Stimulated activated naive CD4-positive, alpha-beta T cell (primary cell): ENCODE measurements at regions not wholly inside any gene's neighbourhood (a gene's known extent, or its start where the extent isn't known, plus 50 kb on each side); places are given as distances from the start of the nearest gene placed in this dataset.
"Not testable (repeated sequence)": the region's sequence is repeated elsewhere in the genome, so short reads cannot be mapped to it uniquely, and the experiment has no call there.

Experiments
- DNase-seq, 6 experiments: peaks; one replicate each; lab custom pipeline; 2025; lab: John Stamatoyannopoulos, UW

GRCh38 chr20:30669330-30670029 lies 588.0 kb upstream of the DEFB115 start:
- DNase-seq, result not testable (repeated sequence)

- not testable (repeated sequence) for DNase-seq
These were observed 586.3 kb upstream of the DEFB115 start for GRCh38 chr20:30671120-30671519.

- DNase-seq, result not testable (repeated sequence)
These were observed 581.4 kb upstream of the DEFB115 start for GRCh38 chr20:30675988-30676564.

GRCh38 chr20:30682236-30682635 lies 575.2 kb upstream of the DEFB115 start:
- DNase-seq, result not testable (repeated sequence)

GRCh38 chr20:30712861-30713260 lies 544.6 kb upstream of the DEFB115 start:
- not testable (repeated sequence) for DNase-seq

GRCh38 chr20:30719415-30720199 lies 537.9 kb upstream of the DEFB115 start:
- DNase-seq, result not testable (repeated sequence)

GRCh38 chr20:30723511-30723910 lies 534.0 kb upstream of the DEFB115 start:
- DNase-seq, result not testable (repeated sequence)

GRCh38 chr20:30723934-30724687 lies 533.4 kb upstream of the DEFB115 start:
- DNase-seq, result not testable (repeated sequence)

GRCh38 chr20:30724688-30725074 lies 532.8 kb upstream of the DEFB115 start:
- DNase-seq, result not testable (repeated sequence)

- not testable (repeated sequence) for DNase-seq
These were observed 532.3 kb upstream of the DEFB115 start for GRCh38 chr20:30725188-30725587.

GRCh38 chr20:30728271-30728885 lies 529.1 kb upstream of the DEFB115 start:
- DNase-seq, result not testable (repeated sequence)
